NCI-H460 (cell line): ENCODE measurements at regions not wholly inside any gene's neighbourhood (a gene's known extent, or its start where the extent isn't known, plus 50 kb on each side); places are given as distances from the start of the nearest gene placed in this dataset.

Experiments used
- DNase-seq: peaks from one replicate; pipeline ENCODE4 v3.0.0-alpha.2; 2016; ENCODE audit warnings: low read depth; ENCODE audit errors: extremely low read depth

DNA sequence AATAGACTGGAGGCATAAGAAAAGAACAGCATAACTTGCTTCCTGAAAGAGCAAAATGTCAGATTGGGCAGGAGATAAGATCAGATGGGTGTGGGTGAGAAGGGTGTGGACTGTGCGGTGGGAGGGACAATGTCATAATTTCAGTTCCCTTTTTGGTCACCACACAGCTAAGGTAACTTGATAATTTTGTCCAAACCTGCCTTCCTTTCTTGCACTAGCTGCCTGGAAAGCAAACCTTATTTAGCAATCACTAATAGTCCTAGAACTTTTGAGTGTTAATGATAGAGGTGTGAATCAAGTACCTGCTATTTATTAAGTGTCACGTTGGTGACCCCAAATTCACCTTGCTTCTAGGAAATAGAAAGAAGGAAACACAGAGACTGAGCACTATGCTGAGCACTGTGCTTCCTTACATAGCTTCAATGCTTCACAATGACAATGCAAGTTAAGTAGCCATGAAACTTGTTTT is 72.4 kb upstream of the SP4 start:
- DNase-seq, result no peak

DNA sequence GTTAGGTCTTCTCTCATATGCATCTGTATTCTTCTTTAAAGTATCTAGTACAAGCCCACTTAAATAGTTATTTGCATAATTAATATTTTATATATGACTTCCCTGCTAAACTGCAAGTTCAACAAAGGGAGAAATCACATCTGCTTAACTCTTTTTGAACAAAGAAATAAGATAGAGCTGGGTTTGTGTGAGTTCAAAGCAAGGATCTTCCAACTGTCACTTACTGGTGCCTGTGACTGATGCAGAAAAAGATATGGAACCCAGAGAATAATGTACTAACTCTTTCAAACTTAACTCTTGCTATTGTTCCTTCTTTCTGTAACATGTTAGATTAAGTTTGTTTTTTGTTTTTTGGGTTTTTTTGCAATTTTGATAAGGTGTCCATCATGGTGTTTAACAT is 71.3 kb upstream of the SP4 start:
- DNase-seq, result no peak

DNA sequence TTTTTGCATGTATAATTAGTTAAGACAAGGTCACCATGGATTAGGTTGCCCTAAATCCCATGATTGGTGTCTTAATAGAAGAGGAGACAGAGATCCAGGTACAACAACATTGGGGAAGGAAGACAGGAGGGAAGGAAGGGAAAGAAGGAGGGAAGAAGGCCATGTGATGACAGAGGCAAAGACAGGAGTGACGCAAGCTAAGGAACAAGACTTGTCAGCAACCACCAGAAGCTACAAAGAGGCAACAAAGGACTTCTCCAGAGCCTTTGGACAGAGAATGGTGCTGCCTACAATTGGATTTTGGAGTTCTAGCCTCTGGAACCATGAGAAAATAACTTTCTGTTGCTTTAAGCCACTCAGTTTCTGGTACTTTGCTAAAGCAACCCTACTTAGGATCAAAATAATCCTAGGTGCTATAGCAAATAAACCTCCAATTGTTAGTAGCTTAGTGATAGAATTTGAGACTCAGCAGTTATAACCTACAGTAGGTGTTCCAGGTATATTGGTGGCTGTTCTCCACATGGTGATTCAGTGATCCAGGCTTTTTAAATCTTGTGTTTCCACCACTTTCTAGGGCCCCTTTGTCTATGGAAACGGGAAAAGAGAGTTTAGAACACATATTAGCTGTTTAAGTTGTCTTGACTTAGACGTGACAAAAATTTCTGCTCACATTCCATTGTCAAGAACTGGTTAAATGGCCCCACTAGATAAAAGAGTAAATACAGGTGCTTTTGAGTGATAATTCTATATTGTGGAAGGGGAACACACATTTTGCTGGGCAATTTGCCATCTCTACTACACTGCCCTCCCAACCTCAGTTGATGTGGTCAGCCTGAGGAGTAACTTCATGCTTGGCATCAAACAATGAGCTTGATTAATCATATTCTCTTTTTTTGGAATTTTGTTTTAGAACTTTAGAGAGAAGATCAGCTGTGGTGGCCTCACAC is 70.5 kb upstream of the SP4 start:
- no peak for DNase-seq

DNA sequence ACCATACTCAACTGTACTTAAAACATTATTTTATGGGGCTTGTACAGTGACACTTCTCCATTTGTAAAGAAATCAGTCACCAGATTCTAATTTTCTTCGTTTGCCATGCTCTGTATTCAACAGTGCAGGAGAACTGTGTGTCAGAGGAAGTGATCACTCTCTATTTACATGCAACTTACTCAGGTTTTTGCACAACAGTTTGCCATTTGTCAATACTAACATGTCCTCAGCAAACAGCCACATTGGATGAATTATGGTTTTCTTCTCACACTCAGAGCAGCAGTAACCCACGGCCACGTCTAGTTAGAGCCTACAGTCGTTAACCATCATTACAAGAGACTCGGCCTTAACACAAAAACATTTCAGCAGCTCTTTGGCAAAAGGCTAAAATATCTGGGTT is 69.2 kb upstream of the SP4 start:
- no peak for DNase-seq

DNA sequence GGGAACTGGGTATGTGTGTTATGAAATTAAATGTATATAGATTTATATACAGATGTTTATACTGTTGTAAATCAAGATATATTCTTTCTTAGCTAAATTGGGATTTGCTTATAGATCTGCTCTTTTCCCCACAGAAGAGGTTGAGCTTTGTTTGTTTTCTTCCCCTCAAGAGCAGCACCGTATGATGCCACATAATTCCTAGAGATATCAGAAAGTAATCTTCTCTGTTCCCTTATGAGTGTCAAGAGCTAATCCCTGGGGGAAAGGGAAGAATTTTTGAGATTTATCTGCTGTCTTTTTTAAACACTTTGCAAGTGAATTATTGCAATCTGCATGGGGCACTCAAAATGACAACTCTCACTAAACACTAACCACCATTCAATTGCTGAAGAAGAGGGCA is 68.7 kb upstream of the SP4 start:
- DNase-seq, result no peak

DNA sequence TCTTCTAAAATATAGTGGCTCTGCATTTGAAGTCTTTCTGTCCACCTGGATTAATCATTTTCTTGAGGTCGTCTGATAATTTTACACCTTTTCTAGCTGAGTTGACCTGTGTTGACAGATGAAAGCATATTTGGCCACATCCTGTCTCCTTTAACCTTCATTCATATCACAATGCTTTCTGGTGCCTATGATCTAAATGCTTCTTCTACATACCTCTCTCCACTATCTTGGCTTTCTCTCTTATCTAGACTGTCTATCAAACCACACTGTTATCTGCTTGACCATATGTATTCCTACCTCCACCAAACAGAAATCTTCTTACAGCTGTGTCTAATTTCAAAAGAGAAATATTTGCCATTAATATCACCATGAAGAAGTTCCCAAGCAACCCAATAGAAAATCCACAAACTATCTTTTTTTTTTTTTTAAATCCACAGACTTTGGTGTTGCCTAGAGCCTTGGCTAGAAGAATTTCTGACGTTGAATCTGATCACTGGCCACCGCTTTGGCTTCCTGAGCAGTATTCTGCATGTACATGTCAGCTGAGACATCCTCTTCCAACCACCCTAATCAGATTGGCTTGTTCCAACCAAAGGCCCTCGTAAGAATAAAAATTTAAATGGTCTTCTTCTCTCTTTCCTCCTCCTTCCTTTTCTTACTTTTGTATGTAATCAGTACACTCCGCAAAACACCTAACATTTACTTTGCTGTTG is 66.3 kb upstream of the SP4 start:
- DNase-seq, result no peak

DNA sequence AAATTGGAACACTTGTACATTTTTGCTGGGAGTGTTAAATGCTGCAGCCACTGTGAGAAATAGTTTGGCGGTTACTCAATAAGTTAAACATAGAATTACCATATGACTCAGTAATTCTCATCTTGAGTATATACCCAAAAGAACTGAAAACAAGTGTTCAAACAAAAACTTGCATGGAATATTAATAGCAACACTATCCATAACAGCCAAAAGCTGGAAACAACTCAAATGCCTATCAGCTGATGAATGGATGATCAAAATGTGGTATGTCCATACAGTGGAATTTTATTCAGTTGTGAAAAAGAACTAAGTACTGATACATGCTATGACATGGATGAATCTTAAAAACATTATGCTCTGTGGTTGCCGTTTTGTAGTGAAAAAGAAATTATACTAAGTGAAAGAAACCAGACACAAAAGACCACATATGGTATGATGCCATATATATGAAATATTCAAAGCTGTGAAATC is 63.0 kb upstream of the SP4 start:
- DNase-seq, result no peak

DNA sequence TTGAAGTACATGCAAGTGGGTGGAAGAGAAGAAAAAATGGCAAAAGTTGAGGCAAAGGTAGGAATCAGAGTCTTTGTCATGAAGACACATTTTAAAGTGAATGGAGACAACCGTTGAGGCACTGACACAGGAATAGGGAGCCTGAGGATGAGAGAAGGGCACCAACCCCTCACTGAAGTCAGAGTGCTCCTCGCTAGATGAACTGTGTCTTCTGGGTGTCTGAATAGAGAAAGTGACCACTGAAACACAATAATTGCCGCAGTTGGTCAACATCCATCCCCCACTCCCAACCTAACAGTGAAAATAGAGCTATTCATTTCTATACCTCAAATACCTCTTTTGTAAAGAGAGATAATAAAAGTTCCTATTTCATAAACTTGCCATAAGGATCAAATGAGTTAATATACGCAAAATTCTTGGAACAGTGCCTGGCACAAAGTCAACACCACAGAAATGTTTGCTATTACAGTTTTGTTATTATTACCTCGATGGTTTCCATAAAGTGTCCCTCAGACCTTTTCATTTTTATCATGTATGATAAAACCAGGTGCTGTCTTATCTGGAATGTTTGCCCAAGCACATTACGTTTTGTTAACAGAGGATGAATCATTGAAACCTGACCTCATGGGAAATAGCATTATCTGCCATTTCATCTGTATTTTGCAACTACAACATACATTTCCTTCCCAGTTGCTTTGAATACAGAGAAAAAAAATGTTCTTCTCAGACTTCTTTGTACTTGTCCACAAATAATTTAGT is 61.8 kb upstream of the SP4 start:
- DNase-seq, result peak; percentile 44

DNA sequence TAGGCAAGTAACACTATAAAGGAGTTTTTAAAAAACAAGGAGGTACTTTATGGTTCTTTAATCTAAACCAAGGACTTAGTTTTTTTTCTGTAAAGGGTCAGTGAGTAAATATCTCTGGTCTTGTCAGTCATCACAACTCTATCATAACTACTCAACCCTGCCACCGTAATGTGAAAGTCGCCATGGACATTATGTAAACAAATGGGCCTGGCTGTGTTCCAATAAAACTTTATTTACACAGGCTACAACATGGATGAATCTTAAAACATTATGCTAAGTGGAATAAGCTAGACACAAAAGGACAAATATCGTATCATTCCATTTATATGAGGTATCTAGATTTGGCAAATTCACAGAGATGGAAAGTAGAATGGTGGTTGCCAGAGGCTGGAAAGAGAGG is 60.8 kb upstream of the SP4 start:
- DNase-seq, result no peak

DNA sequence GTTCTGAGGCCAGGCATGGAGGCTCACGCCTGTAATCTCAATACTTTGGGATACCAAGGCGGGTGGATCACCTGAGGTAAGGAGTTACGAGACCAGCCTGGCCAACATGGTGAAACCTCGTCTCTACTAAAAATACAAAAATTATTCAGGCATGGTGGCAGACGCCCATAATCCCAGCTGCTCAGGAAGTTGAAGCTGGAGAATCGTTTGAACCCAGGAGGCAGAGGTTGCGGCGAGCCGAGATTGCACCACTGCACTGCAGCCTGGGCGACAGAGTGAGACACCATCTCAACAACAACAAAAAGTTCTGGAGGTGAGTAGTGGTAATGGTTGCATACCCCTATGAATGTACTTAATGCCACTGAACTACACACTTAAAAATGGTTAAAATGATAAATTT is 60.3 kb upstream of the SP4 start:
- DNase-seq, result no peak

DNA sequence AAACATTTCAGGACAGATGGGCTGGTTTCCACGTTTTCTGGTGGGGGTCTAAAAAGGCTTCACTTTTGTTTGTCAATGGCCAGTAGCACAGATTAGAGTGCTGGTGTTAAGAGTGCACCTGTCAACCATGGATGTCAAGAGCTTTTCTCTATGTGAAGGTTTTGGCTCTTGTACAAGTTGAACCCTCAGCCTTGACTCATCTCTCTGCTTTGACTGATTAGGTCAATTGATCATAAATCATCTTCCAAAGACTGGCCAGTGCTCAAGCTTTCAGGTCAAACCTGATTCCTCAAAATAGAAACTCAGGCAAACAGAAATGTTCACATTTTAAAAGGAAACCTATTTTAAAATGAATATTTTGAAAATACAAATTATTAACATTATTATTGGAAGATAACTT is 59.6 kb upstream of the SP4 start:
- no peak for DNase-seq

DNA sequence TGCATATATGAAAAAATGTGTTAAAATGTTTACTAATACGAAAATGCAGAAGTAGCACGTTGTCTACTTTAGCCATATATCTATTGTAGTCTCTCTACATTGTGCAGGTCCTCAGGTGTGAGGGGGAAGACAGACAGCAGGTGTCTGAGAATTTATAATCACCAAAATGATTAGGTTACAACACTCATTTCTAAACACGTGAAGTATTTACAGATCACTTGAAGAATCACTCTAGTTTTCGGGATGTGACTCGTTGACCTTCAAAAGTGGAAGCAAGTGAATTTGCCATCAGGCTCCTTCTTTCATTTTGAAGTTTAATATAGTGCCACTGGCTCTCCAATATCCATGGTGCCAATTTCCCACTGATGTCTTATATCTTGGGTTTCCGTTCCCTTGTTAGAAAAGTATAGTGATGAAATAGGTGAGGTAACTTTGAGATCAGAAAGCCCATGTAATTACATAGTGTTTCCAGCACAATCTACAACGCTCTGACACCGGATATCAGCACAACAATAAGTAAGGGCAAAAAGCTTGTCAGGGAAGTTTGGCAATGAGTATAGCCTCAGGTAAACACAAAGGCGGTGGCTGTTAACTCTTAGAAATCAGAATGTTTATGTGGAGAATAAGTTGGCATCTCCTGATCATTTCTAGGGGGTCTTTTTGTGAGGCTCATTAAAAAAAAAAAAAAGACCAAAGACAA is 57.5 kb upstream of the SP4 start:
- no peak for DNase-seq

DNA sequence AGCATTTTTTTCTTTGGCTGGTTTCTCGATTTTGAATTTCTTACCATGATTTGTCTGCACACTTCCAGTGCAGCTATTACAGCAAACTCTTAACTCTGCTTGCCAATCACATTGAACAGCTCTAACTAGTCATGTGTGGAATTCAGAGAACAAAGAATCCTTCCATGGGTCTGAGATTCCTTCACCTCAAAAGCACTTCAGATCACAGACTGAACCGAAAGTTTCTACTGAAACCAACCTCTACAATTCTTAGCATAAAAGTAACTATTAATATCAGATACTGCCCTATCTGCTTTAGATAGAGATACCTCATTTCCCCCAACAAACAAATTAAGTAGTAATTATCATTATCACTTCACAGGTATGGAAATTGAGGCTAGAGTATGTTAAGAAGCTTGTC is 56.5 kb upstream of the SP4 start:
- no peak for DNase-seq

DNA sequence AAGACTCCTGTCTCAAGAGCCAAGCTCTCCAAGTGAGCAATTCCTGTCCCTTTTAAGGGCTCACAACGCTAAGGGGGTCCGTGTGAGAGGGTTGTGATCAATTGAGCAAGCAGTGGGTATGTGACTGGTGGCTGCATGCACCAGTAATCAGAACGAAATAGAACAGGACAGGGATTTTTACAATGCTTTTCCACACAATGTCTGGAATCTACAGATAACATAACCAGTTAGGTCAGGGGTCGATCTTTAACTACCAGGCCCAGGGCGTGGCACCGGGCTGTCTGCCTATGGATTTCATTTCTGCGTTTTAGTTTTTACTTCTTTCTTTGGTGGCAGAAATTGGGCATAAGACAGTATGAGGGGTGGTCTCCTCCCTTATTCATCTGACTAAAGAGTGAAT is 54.9 kb upstream of the SP4 start:
- no peak for DNase-seq

DNA sequence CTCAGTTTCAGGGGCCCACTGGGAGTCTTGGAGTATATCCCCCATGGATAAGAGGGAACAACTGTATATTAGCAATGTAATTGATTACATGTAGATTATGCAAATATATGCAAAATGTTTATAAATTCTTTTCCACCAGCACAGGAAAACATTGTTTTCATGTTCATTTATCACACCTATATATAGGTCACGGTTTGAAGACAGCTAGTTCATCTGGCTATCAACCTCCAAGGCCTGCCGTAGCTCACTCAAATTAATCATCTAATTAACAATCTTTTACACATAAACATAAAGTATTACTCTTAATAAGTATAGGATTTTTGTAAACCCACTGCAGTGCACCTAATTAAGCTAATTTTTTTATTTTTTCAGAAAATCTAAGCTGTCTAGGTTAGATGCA is 53.7 kb upstream of the SP4 start:
- no peak for DNase-seq

DNA sequence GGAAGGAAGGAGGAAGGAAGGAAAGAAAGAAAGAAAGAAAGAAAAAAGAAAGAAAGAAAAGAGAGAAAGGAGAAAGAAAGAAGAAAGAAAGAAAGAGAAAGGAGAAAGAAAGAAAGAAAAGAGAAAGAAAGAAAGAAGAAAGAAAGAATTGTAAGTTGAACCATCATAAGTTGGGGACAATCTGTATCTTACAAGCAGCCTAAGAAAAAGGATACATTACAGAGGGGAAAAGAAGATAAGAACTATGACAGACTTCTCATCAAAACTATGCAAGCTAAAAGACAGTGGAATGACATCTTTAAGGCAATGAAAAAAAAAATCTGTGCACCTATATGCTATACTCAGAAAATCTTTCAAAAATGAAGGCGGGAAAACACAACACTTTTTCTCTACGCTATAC is 50.3 kb upstream of the SP4 start:
- DNase-seq, result no peak
